ENCODE measurements at regions not wholly inside any gene's neighbourhood (a gene's known extent, or its start where the extent isn't known, plus 50 kb on each side); places are given as distances from the start of the nearest gene placed in this dataset.

GRCh38 chr9:89710697-89711096 is 105.9 kb downstream of the GADD45G start:
- Mint-ChIP-seq H3K9me3 (ENCODE audit: low read depth) (no peaks in the 10 kb centered on the region), H3K4me3 (no peak overlapping the region), H3K4me1 (peaks cover 81% of the 10 kb centered on the region), H3K36me3 (peaks cover 23% of the 10 kb centered on the region), H3K27ac (peak overlapping the region; percentile 76), H3K27me3 (no peaks in the 10 kb centered on the region)
- CTCF ChIA-PET, result interaction anchor here (0.9 to 1.9 kb wide), 7 partner anchors 9 to 107 kb away, joined by 3 to 11 read pairs (median 5); no protein-coding TSS in a partner anchor
- ATAC-seq (no peak), DNase-seq (no peak)

GRCh38 chr9:89711866-89712265 is 107.1 kb downstream of the GADD45G start:
- no peak overlapping the region for H3K27ac Mint-ChIP-seq
- no peaks in the 10 kb centered on the region for H3K27me3 Mint-ChIP-seq
- no peak overlapping the region for H3K4me3 Mint-ChIP-seq
- no peak for DNase-seq
- CTCF ChIA-PET, result interaction anchor here (1.2 kb wide), 1 partner anchor 9 kb away, joined by 4 read pairs; no protein-coding TSS in a partner anchor
- H3K36me3 Mint-ChIP-seq, result peaks cover 26% of the 10 kb centered on the region
- no peak for ATAC-seq
- H3K4me1 Mint-ChIP-seq, result peaks cover 79% of the 10 kb centered on the region
- peaks cover under 1% of the 10 kb centered on the region for H3K9me3 Mint-ChIP-seq (ENCODE audit: low read depth)

GRCh38 chr9:89712283-89712682 is 107.5 kb downstream of the GADD45G start:
- ATAC-seq (no peak), DNase-seq (no peak)
- Mint-ChIP-seq H3K27me3 (no peaks in the 10 kb centered on the region), H3K36me3 (peaks cover 30% of the 10 kb centered on the region), H3K4me1 (peaks cover 80% of the 10 kb centered on the region), H3K27ac (peak overlapping the region; percentile 48), H3K4me3 (no peak overlapping the region), H3K9me3 (ENCODE audit: low read depth) (peaks cover 5% of the 10 kb centered on the region)
- CTCF ChIA-PET, result interaction anchor here (1.2 kb wide), 2 partner anchors 9 to 109 kb away, joined by 4 read pairs; no protein-coding TSS in a partner anchor

GRCh38 chr9:89714321-89714720 is 109.5 kb downstream of the GADD45G start:
- H3K27me3 Mint-ChIP-seq, result no peaks in the 10 kb centered on the region
- peak overlapping the region; percentile 92 for H3K27ac Mint-ChIP-seq
- DNase-seq (no peak), ATAC-seq (no peak)
- peak overlapping the region; percentile 51 for H3K4me3 Mint-ChIP-seq
- H3K4me1 Mint-ChIP-seq, result peaks cover 79% of the 10 kb centered on the region
- H3K9me3 Mint-ChIP-seq (ENCODE audit: low read depth), result peaks cover 5% of the 10 kb centered on the region
- peaks cover 20% of the 10 kb centered on the region for H3K36me3 Mint-ChIP-seq
- CTCF ChIA-PET, result interaction anchor here (1.4 to 2.8 kb wide), 5 partner anchors 11 to 111 kb away, joined by 4 to 12 read pairs (median 6); no protein-coding TSS in a partner anchor

GRCh38 chr9:89715318-89715858 is 110.6 kb downstream of the GADD45G start:
- CTCF ChIA-PET, result interaction anchor here (1.1 to 2.8 kb wide), 7 partner anchors 12 to 209 kb away, joined by 3 to 12 read pairs (median 6); no protein-coding TSS in a partner anchor
- Mint-ChIP-seq H3K36me3 (peaks cover 16% of the 10 kb centered on the region), H3K9me3 (ENCODE audit: low read depth) (peaks cover 5% of the 10 kb centered on the region), H3K27ac (peak overlapping the region; percentile 92), H3K27me3 (no peaks in the 10 kb centered on the region), H3K4me3 (peak overlapping the region; percentile 51), H3K4me1 (peaks cover 77% of the 10 kb centered on the region)
- no peak for DNase-seq
- ATAC-seq, result peak; percentile 83

- H3K4me1 Mint-ChIP-seq, result peaks cover 72% of the 10 kb centered on the region
- CTCF ChIA-PET, result interaction anchor here (0.7 to 2.8 kb wide), 6 partner anchors 14 to 385 kb away, joined by 3 to 8 read pairs (median 4); no protein-coding TSS in a partner anchor
- H3K9me3 Mint-ChIP-seq (ENCODE audit: low read depth), result peaks cover 5% of the 10 kb centered on the region
- ATAC-seq (no peak), DNase-seq (no peak)
- H3K36me3 Mint-ChIP-seq, result peaks cover 20% of the 10 kb centered on the region
- peak overlapping the region; percentile 51 for H3K4me3 Mint-ChIP-seq
- H3K27ac Mint-ChIP-seq, result peak overlapping the region; percentile 92
- H3K27me3 Mint-ChIP-seq, result no peaks in the 10 kb centered on the region
These were observed 111.1 kb downstream of the GADD45G start for GRCh38 chr9:89715881-89716280.

- DNase-seq (no peak), ATAC-seq (no peak)
- no peak overlapping the region for H3K4me3 Mint-ChIP-seq
- no peaks in the 10 kb centered on the region for H3K27me3 Mint-ChIP-seq
- peaks cover 5% of the 10 kb centered on the region for H3K9me3 Mint-ChIP-seq (ENCODE audit: low read depth)
- CTCF ChIA-PET, result interaction anchor here (0.7 to 1.4 kb wide), 7 partner anchors 9 to 384 kb away, joined by 3 to 6 read pairs (median 4); no protein-coding TSS in a partner anchor
- peaks cover 20% of the 10 kb centered on the region for H3K36me3 Mint-ChIP-seq
- H3K4me1 Mint-ChIP-seq, result peaks cover 66% of the 10 kb centered on the region
- peak overlapping the region; percentile 13 for H3K27ac Mint-ChIP-seq
These were observed 111.7 kb downstream of the GADD45G start for GRCh38 chr9:89716559-89716958.

- Mint-ChIP-seq H3K9me3 (ENCODE audit: low read depth) (peaks cover 5% of the 10 kb centered on the region), H3K27ac (no peak overlapping the region), H3K36me3 (peaks cover 16% of the 10 kb centered on the region), H3K4me3 (no peak overlapping the region), H3K4me1 (peaks cover 59% of the 10 kb centered on the region), H3K27me3 (peaks cover 3% of the 10 kb centered on the region)
- no peak for DNase-seq
- ATAC-seq, result no peak
- CTCF ChIA-PET, result interaction anchor here (1.4 kb wide), 1 partner anchor 27 kb away, joined by 4 read pairs; no protein-coding TSS in a partner anchor
These were observed 113.4 kb downstream of the GADD45G start for GRCh38 chr9:89718176-89718575.

- H3K27ac Mint-ChIP-seq, result no peak overlapping the region
- no peak for DNase-seq
- peaks cover 16% of the 10 kb centered on the region for H3K36me3 Mint-ChIP-seq
- peaks cover 56% of the 10 kb centered on the region for H3K4me1 Mint-ChIP-seq
- H3K27me3 Mint-ChIP-seq, result peaks cover 3% of the 10 kb centered on the region
- ATAC-seq, result no peak
- H3K9me3 Mint-ChIP-seq (ENCODE audit: low read depth), result peaks cover 5% of the 10 kb centered on the region
- H3K4me3 Mint-ChIP-seq, result no peak overlapping the region
- CTCF ChIA-PET, result interaction anchor here (0.9 to 1.4 kb wide), 2 partner anchors 26 to 116 kb away, joined by 4 to 6 read pairs; no protein-coding TSS in a partner anchor
These were observed 113.8 kb downstream of the GADD45G start for GRCh38 chr9:89718651-89719050.

GRCh38 chr9:89719202-89719601 is 114.4 kb downstream of the GADD45G start:
- peaks cover 16% of the 10 kb centered on the region for H3K36me3 Mint-ChIP-seq
- no peak overlapping the region for H3K4me3 Mint-ChIP-seq
- H3K27me3 Mint-ChIP-seq, result peaks cover 3% of the 10 kb centered on the region
- peaks cover 52% of the 10 kb centered on the region for H3K4me1 Mint-ChIP-seq
- CTCF ChIA-PET, result interaction anchor here (0.9 to 1.4 kb wide), 2 partner anchors 26 to 116 kb away, joined by 4 to 6 read pairs; no protein-coding TSS in a partner anchor
- ATAC-seq (no peak), DNase-seq (no peak)
- H3K9me3 Mint-ChIP-seq (ENCODE audit: low read depth), result peaks cover 5% of the 10 kb centered on the region
- no peak overlapping the region for H3K27ac Mint-ChIP-seq

GRCh38 chr9:89720696-89721175 is 115.9 kb downstream of the GADD45G start:
- ATAC-seq (no peak), DNase-seq (no peak)
- Mint-ChIP-seq H3K9me3 (ENCODE audit: low read depth) (peaks cover 5% of the 10 kb centered on the region), H3K27me3 (peaks cover 3% of the 10 kb centered on the region), H3K4me1 (peaks cover 37% of the 10 kb centered on the region), H3K36me3 (peaks cover 19% of the 10 kb centered on the region), H3K4me3 (no peak overlapping the region), H3K27ac (no peak overlapping the region)
- CTCF ChIA-PET, result interaction anchor here (0.9 to 1.5 kb wide), 2 partner anchors 19 to 118 kb away, joined by 3 to 4 read pairs; no protein-coding TSS in a partner anchor

GRCh38 chr9:89721176-89721700 is 116.4 kb downstream of the GADD45G start:
- CTCF ChIA-PET, result interaction anchor here (0.9 to 1.5 kb wide), 2 partner anchors 20 to 119 kb away, joined by 3 to 4 read pairs; no protein-coding TSS in a partner anchor
- H3K4me1 Mint-ChIP-seq, result peaks cover 34% of the 10 kb centered on the region
- ATAC-seq (no peak), DNase-seq (no peak)
- peaks cover 3% of the 10 kb centered on the region for H3K27me3 Mint-ChIP-seq
- H3K9me3 Mint-ChIP-seq (ENCODE audit: low read depth), result peaks cover 5% of the 10 kb centered on the region
- H3K27ac Mint-ChIP-seq, result no peak overlapping the region
- H3K36me3 Mint-ChIP-seq, result peaks cover 21% of the 10 kb centered on the region
- H3K4me3 Mint-ChIP-seq, result no peak overlapping the region

- Mint-ChIP-seq H3K27me3 (peaks cover 3% of the 10 kb centered on the region), H3K36me3 (peaks cover 15% of the 10 kb centered on the region), H3K4me3 (no peak overlapping the region), H3K9me3 (ENCODE audit: low read depth) (peaks cover 2% of the 10 kb centered on the region), H3K27ac (no peak overlapping the region), H3K4me1 (peaks cover 32% of the 10 kb centered on the region)
- CTCF ChIA-PET, result interaction anchor here (1.5 kb wide), 1 partner anchor 18 kb away, joined by 3 read pairs; no protein-coding TSS in a partner anchor
- no peak for ATAC-seq
- DNase-seq, result no peak
These were observed 117.2 kb downstream of the GADD45G start for GRCh38 chr9:89721971-89722530.
